Neural progenitor cell (in vitro differentiated cells): ENCODE measurements at regions not wholly inside any gene's neighbourhood (a gene's known extent, or its start where the extent isn't known, plus 50 kb on each side); places are given as distances from the start of the nearest gene placed in this dataset.

Experiments used
- CTCF ChIP-seq: fragments of 200-600 bp; sonication (generic); IDR thresholded peaks from 2 replicates; pipeline ENCODE4 v1.5.1; 2017; ENCODE audit warnings: antibody characterized with exemption, mild to moderate bottlenecking
- EZH2 ChIP-seq: fragments of 200-600 bp; sonication (generic); IDR thresholded peaks from 2 replicates; pipeline ENCODE4 v1.6.1; 2017; ENCODE audit warnings: antibody characterized with exemption, mild to moderate bottlenecking, moderate library complexity

- TF ChIP-seq CTCF (no peak), EZH2 (no peak)
Observed at GRCh38 chr13:73631411-73631810, 502.8 kb downstream of the KLF12 start.
